HG02938 (cell line): ENCODE measurements at regions not wholly inside any gene's neighbourhood (a gene's known extent, or its start where the extent isn't known, plus 50 kb on each side); places are given as distances from the start of the nearest gene placed in this dataset.

Source experiments
- ATAC-seq: cut with Tn5 transposase; IDR thresholded peaks from one replicate; pipeline ENCODE4 v1.9.1; 2021; ENCODE audit warnings: mild to moderate bottlenecking, moderate library complexity; ENCODE audit not compliant: unreplicated experiment

DNA sequence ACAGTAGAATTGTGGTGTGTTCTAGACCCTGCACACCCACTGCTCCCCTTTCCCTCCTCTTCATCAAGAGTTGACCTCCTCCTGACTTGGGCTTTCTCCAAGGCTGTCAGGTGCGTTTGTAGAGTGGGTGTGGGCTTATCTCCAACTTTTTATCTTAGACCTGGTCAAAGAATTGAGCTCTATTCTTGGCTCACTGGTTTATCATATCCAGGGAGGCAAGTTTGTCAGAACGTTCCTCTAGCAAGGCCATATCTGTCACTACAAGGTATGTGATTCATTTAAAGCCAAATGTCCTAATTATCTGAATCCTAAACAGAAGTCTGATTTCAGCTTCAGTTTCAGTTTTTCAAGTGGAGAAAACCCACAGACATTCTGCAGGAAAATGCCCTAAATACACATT is 117.1 kb upstream of the MGAT5 start:
- peak; percentile 23 for ATAC-seq

DNA sequence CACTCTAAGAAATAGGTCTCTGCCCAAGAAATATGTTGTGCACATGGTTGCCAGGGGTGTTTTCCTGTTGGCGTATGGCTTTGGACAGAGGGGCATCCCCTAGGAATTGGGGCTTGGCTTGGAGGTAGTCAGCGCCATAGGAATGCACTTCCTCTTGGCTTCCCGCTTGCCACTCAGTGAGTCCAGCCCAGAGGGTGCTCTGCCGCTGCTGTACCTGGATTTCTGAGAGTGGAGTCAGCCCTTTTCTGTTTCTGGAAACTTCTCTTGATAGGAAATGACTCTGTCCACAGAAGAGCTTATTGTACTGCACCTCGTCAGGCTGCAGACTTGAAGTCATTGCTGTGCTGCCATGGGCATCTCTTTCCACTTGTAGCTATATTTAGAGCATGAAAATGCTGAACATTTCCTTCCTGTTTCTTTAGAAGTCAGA is 116.7 kb upstream of the MGAT5 start:
- ATAC-seq, result peak; percentile 45

DNA sequence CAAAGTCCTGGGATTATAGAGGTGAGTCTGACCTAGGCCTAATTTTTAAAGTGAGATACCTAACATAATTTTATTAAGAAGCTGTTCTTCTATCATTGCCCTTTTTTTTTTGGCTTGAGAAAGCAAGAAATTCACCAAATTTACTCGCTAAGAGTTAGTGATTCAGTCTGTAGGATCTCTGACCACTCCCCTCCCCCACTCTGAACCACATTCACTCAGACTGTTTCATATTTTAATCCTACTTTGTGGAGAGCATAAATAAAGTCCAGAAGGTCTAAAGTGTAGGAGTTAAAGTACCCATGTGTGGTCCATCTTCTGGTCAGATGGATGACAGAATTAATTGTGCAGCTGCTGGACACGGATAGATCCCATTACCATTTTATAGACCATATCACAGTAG is 115.8 kb upstream of the MGAT5 start:
- no peak for ATAC-seq

DNA sequence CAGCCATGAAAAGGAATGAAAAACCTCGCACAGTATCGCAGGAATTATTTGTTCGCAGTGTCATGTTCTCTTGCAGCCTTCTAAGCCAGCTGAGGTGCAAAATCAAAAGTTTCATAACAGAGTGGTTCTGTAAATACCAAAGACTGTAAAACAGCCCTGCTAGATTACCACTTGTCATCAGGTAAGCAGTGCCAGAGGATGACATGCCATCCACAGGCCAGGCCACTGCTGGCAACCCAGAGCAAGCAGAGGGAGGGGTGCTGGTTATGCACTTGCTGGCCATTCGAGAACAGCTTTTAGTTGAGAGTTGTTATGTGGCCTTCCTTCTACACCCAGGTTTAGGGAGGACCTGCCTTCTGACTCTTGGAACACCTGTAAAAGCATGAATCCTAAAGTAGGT is 114.3 kb upstream of the MGAT5 start:
- no peak for ATAC-seq

DNA sequence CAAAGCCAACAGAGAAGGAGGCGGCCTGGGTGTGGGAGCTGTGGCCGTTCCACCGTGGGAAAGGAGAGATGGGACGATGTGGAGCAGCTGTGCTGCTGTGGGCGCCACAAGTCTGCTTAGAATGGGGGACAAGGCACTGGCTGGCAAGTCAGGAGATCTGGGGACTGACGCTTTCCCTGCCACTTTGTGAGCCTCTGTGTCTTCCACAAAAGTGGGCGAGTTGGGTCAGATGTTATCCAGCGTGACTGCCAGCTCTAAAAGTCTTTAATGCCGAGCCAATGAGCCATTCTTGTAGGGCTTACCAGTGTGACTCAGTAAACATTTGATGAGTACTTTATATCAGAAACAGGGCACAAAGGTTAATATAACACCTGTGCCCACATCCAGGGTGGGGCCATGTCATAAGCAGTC is 113.6 kb upstream of the MGAT5 start:
- no peak for ATAC-seq

DNA sequence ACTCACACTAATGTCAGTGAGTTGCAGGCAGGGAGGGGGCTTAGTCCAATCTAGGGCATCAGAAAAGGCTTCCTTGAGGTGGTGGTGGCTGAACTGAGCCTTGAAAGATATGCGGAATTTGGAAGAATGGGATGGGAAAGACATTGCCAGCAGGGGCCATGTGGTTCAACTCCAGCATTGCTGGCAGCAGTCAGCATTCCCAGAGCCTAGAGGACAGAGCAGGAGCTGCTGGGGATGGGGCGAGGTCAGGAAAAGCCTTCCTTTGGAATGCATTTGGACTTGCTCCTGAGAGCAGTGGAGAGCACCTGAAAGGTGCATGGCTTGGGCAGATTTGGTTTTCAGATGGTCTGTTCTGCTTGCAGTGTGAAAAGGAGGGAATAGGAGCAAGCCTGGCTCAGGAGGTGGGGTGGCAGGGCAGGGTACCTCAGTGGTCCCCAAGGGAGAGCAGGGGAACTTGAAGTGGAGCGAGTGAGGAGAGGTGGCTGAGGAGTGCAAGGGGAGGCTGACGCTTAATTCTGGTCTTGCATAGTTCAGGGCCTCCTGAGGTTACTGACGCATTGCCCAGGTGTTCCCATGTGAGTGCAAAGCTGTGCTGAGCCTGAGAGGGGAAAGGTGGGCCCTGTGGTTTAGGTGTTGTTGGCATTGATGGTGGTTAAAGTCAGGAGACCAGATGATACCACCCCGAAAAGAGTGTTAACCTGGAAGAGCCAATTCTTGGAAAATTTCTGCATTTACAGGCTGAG is 112.1 kb upstream of the MGAT5 start:
- ATAC-seq, result no peak

DNA sequence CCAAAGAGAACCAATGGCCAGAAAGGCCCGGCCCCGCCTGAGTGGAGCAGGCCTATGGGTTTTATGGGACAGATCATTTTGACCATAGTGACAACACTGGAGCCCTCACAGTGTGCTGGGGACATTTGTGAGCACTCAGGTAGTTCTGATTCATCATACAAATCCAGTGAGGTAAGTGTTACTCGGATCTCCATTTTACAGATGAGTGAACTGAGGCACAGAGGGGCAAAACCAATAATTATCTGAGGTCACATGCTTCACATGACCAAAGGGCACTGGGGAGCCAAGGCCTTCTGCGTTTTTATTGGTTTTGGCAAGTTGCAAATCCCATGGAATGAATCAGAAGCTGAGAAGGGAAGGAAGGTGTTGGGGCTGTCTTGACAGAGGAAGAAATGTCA is 111.5 kb upstream of the MGAT5 start:
- ATAC-seq, result no peak

DNA sequence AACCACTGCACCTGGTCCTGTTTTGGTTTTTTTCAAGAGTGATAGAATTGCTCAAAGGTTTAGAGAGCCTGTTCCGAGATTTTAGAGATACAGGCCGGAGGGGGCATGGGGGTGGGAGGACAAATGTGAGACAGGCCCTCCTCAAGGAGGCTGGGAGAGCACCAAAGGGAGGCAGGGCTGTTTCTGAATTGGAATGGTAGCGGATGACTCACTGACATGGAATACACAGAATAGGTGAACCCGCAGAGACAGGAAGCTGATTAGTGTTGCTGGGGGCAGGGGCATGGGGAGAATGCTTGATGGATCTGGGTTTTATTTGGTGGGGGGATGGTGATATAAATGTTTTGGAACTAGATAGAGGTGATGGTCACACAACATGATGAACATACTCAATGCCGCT is 111.0 kb upstream of the MGAT5 start:
- no peak for ATAC-seq

DNA sequence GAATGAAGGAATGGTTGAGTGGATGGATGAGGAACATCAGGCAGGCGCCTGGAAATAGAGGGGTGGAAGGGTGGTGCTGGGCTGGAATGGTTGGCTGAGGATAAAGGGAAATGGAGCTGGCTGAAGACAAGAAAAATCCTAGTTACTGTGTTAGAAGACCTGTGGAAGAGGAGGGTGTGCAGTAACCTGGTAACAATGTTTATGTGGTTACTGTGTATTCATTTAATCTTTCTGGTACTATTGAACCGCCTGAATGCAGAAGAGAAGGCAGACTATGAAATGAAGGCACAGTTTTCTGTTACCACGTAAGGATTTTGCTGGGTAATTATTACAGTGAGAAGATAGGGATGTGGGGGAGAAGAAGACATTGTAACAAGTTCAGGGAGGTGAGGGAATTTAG is 110.3 kb upstream of the MGAT5 start:
- no peak for ATAC-seq

DNA sequence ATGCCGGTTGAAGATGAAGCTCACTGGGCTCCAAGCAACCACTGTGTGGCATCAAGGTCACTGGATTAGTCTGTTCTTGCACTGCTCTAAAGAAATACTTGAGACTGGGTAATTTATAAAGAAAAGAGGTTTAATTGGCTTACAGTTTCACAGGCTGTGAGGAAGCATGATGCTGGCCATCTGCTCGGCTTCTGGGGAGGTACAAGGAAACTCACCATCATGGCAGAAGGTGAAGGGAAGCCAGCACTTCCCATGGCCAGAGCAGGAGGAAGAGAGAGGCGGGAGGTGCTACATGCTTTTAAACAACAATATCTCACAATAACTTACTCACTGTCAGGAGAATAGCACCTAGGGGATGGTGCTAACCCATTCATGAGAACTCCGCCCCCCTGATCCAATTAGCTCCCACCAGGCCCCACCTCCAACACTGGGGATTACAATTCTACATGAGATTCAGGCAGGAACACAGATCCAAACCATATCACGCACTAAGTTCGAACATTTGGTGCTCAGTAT is 109.7 kb upstream of the MGAT5 start:
- no peak for ATAC-seq

DNA sequence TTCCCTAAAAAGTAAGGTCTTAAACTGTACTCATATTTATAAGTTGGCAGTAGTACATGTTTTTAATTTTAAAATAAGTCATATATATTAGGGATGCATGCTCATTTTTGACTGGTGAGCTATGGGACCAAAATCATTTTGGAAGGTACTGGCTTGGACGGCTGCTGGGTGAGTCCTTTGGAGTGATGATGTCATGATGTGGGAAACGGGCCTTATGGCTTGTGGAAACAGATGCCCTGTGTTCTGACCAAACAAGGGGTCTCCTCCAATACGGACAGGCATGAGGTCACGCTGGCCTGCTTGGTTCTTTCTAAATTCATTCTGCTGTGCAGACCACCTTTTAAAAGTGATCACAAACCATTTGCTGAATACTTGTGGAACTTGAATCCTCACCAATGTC is 109.2 kb upstream of the MGAT5 start:
- ATAC-seq, result no peak

DNA sequence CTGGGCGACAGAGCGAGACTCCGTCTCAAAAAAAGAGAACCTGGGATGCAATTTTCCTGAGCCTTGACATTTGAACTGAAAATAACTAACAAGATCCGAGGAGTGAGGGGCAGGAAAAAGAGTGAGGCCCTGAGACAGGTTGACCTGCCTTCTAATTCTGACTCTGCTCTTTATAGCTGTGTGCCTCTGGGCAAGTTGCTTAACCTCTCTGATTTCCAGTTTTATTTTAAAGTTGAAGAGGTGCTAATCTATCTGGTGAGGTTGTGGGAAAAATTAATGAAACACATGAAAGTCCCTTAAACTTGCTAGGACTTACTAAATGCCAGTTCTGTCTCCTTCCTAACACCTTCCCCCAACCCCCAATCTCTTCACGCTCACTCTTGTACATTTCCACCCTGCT is 108.4 kb upstream of the MGAT5 start:
- no peak for ATAC-seq

DNA sequence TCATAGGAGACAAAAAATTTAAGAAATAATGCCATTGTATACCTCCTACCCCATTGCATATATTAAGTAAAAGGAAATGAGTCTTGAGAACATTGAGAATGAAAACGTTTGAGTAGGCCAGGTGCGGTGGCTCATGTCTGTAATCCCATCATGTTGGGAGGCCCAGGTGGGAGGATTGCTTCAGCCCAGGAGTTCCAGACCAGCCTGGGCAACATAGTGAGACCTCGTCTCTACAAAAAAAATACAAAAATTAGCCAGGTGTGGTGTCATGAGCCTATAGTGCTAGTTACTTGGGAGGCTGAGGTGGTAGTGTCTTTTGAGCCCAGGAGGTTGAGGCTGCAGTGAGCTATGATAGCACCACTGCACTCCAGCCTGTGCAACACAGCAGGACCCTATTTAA is 107.7 kb upstream of the MGAT5 start:
- ATAC-seq, result peak; percentile 37

DNA sequence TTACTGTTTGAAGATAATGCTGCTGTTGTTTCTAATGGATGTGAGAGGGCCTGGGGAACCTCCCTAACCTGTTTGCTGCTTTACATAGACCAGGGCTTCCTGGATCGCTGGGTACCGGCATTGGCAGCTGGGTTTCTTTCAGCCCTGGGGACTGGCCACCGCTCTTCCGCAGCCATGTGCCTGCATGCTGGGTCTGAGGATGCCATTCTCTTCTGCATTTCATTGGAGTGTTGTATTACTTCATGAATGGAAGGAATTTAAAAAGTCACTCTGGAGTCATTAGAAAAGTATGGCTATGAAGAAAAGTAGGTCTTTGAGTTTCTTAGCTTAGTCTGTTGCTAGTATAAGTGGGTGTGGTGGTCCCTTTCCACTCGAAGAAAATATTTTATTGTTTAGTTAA is 107.3 kb upstream of the MGAT5 start:
- ATAC-seq, result peak; percentile 44

DNA sequence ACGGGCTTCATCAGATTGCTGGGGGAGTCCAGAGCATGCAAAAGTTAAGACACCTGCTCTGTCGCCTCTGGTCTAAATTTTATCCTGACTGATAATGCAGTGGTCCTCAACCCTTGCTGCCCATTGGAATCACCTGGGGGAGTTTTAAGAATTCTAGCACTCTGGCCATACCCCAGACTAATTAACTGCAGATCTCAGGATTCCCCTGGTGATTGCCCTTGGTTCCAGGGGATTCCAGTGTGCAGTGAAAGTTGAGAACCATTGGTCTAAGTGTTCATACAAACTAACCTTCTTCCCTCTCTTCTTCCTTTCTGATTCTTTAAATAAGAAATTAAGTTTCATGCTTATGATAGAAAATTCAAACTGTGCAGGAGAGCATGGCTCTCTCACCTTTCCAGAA is 105.7 kb upstream of the MGAT5 start:
- no peak for ATAC-seq

DNA sequence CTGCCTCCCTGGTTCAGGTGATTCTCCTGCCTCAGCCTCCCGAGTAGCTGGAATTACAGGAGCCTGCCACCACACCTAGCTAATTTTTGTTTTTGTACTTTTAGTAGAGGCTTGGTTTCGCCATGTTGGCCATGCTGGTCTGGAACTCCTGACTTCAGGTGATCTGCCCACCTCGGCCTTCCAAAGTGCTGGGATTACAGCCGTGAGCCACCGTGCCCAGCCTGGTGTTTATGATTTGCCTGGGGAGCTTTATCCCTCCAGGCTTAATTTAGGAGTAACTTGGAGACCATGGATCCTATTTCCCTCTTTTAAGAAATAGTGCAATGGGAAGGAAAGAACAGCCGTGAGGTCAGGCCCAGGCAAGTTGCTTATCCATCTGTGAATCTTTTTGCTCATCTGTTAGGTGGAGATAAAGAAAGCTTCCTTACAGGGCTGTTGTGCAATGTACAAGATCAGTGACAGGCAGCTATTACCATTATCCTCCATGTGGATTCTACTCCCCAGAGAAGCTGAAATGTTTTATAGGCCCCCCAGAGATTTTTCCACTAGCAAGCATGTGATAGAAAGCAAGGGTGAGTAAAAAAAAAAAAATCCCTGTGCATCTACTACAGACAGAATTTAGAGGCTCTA is 104.9 kb upstream of the MGAT5 start:
- no peak for ATAC-seq

DNA sequence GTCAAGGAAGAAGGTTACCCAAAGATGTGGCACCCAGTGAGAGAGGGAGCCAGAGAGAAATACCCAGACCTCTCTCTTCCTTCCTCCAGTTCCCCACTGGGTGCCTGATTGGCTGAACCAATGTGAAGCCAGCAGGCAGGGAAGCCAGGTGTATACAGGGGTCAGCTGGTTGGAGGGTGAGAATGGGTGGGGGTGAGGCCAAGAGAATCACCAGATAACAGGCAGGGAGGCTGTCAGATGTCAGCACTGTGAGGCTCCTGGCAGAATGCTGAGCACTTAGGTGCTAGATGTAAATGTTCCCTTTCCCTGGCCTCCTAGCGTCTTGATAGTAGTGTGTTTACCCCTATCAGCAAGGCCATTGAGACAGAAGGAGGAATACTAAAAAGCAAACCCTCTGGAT is 104.0 kb upstream of the MGAT5 start:
- no peak for ATAC-seq

DNA sequence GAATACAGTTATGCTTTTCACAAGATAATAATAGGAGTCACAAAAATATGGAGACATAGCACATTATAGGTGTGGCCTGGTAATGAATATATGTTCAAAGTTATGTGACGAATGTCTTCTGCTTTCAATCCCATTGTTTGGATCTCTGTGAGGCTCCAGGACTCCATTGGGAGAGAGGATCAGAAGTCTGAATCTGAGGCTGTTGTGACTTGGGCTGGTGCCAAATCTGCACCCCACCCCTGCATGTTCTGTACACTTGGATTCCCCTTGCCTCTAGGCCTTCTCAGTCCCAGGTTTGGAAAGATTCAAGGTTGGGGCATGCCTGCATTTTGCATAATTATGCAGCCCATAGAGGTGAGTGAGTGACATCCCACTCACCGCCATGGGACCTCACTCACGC is 103.1 kb upstream of the MGAT5 start:
- ATAC-seq, result no peak

DNA sequence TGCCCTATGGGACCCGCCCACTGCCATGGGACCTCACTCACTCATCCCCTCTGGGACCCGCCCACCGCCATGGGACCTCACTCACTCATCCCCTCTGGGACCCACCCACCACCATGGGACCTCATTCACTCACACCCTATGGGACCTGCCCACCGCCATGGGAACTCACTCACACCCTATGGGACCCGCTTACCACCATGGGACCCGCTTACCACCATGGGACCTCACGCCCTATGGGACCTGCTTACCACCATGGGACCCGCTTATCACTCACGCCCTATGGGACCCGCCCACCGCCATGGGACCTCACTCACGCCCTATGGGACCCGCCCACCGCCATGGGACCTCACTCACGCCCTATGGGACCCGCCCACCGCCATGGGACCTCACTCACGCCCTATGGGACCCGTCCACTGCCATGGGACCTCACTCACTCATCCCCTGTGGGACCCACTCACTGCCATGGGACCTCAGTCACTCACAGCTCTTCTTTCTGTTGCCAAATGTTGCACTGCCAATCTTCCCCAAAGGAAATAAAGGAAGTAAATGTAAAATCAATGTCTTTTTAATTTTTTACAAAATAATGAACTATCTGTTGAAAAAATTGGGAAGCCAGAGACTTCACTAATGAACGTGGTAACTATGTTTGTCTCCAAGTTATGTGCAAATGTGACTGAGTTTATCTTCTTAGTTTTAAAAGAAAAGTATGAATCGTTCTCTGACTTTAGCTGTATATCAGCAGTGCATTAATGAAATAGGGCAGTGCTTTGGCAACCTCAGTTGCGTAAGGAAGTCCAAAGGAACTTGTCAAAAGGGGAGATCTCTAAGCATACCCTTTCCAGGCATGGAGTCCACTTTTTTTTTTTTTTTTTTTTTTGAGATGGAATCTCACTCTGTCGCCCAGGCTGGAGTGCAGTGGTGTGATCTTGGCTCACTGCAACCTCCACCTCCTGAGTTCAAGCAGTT is 101.5 kb upstream of the MGAT5 start:
- ATAC-seq, result no peak

DNA sequence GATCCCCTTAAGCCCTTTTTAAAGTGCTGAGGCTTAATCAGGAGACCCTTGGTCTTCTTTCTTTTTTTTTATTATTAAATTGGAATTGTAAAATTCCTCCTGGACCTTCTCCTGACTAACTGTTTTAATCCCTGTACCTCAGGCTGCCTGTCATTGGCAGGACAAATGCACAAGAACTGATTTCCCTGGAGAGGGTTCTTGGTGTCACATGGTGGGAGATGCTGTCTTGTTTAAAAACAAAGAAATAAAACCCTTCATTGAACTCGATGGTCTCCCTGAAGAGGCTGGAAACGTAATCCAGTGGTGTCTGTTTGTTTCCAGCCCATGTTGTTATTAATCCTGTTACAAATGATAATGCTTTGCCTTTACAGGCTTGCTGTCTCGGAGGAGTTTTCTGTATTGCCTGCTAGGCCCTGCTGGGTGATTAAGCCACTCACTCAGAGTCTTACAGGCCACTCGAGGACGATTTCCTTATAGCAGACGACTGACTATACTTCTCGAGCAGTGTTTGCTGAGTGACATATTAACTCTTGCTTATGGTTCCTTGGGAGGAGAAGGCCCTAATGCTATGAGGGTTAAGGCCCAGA is 100.5 kb upstream of the MGAT5 start:
- ATAC-seq, result no peak

DNA sequence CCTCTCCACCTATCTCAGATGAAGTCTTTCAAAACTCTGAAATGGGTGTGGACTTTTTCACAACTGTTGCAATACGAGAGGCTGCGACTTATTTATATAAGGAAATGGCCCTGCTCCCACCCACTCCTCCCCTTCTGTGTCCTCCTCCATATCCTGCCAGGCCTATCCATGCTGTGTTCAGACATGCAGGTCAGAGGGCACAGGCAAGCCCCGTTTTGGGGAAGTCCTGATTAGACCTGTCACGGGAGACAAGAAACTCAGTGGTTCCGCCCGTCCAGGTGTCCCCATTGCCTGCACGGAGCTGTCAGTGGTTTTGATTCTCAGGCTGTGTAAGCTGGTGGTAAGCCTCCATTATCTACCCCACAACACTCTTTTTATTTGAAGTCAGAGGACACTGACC is 99.6 kb upstream of the MGAT5 start:
- ATAC-seq, result peak; percentile 60
